ENCODE measurements at regions not wholly inside any gene's neighbourhood (a gene's known extent, or its start where the extent isn't known, plus 50 kb on each side); places are given as distances from the start of the nearest gene placed in this dataset.

DNA sequence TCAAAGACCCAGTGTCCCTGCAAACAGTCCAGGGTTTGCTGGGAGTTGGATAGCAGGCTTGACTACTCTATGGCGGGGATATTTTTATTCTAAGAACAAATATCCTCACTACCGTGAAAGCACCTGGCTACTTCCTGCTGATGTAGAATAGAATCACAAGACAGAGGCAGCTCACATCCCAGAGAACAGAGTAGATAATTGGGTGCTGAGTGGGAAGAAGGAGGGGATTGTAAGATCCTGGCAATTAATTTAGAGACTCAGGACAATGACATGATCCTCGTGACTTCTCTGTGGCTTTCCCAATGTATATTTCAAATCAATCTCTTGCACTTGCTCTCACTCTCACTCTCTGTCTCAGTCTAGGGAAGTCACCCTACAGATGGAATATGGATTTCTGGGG is 341.9 kb upstream of the DCC start:
- Mint-ChIP-seq H3K27ac (ENCODE audit: unreplicated experiment) (no peak overlapping the region), H3K36me3 (ENCODE audit: insufficient read depth, unreplicated experiment) (no peaks in the 10 kb centered on the region), H3K27me3 (ENCODE audit: unreplicated experiment) (peaks cover 19% of the 10 kb centered on the region), H3K9me3 (ENCODE audit: low read depth, unreplicated experiment) (no peaks in the 10 kb centered on the region), H3K4me3 (ENCODE audit: low read depth, unreplicated experiment) (no peak overlapping the region), H3K4me1 (ENCODE audit: low read depth, unreplicated experiment) (no peaks in the 10 kb centered on the region)
- no TSS peak for BruUV-seq (replicated peaks)
- CTCF ChIA-PET, result no interaction called here
- intact Hi-C loops (cut with micrococcal nuclease; ENCODE audit: unreplicated experiment), result no loop called here
- DNase-seq, result no peak
- TF ChIP-seq, protein P1, sequence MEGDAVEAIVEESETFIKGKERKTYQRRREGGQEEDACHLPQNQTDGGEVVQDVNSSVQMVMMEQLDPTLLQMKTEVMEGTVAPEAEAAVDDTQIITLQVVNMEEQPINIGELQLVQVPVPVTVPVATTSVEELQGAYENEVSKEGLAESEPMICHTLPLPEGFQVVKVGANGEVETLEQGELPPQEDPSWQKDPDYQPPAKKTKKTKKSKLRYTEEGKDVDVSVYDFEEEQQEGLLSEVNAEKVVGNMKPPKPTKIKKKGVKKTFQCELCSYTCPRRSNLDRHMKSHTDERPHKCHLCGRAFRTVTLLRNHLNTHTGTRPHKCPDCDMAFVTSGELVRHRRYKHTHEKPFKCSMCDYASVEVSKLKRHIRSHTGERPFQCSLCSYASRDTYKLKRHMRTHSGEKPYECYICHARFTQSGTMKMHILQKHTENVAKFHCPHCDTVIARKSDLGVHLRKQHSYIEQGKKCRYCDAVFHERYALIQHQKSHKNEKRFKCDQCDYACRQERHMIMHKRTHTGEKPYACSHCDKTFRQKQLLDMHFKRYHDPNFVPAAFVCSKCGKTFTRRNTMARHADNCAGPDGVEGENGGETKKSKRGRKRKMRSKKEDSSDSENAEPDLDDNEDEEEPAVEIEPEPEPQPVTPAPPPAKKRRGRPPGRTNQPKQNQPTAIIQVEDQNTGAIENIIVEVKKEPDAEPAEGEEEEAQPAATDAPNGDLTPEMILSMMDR (IDR thresholded peaks at IDR 0.05; ENCODE audit: unreplicated experiment), result no peak

DNA sequence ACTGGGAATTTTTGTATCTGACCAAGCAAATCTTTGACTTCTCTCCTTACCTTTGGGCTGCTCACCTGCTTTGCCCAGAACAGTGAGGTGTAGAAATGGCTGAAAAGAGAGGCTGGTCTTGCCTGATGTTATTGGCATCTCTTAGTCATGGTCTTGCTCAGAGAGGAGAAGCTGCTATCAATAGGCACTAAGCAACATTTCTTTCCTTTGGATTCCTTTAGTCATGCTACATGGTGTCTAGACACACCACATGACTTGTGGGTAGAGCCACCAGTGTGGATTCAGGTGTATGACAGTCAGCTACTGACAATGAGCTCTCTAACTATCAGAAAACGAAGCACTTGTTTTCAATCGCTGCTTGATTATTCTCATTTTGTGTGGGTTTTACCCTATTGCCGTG is 341.3 kb upstream of the DCC start:
- Mint-ChIP-seq H3K36me3 (ENCODE audit: insufficient read depth, unreplicated experiment) (no peaks in the 10 kb centered on the region), H3K4me3 (ENCODE audit: low read depth, unreplicated experiment) (no peak overlapping the region), H3K27me3 (ENCODE audit: unreplicated experiment) (peaks cover 19% of the 10 kb centered on the region), H3K9me3 (ENCODE audit: low read depth, unreplicated experiment) (no peaks in the 10 kb centered on the region), H3K4me1 (ENCODE audit: low read depth, unreplicated experiment) (no peaks in the 10 kb centered on the region), H3K27ac (ENCODE audit: unreplicated experiment) (no peak overlapping the region)
- BruUV-seq (replicated peaks), result no TSS peak
- CTCF ChIA-PET, result no interaction called here
- intact Hi-C loops (cut with micrococcal nuclease; ENCODE audit: unreplicated experiment), result no loop called here
- no peak for DNase-seq
- TF ChIP-seq, protein P1 (IDR thresholded peaks at IDR 0.05; ENCODE audit: unreplicated experiment), result no peak

DNA sequence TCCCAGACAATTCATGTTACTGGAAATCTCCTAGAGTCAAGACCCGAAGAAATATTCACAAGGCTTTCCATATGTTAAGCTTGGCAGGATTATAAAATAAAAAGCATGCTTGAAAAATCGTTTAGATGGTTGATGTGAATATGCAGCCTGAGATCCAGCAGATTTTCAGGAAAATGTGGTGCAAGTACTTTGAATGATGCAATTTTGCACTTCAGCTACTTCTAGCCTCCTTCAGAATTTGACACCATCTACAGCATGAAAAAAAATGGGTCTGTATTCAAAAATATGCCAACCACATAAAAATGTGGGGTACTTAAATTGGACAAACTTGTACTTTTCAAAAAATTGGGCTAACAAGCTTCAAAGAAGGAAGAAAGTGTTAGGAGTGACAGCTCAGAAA is 340.6 kb upstream of the DCC start:
- H3K27ac Mint-ChIP-seq (ENCODE audit: unreplicated experiment), result no peak overlapping the region
- TF ChIP-seq, protein P1 (IDR thresholded peaks at IDR 0.05; ENCODE audit: unreplicated experiment), result no peak
- H3K36me3 Mint-ChIP-seq (ENCODE audit: insufficient read depth, unreplicated experiment), result no peaks in the 10 kb centered on the region
- H3K27me3 Mint-ChIP-seq (ENCODE audit: unreplicated experiment), result peaks cover 19% of the 10 kb centered on the region
- H3K4me3 Mint-ChIP-seq (ENCODE audit: low read depth, unreplicated experiment), result no peak overlapping the region
- no TSS peak for BruUV-seq (replicated peaks)
- H3K4me1 Mint-ChIP-seq (ENCODE audit: low read depth, unreplicated experiment), result no peaks in the 10 kb centered on the region
- DNase-seq, result no peak
- intact Hi-C loops (cut with micrococcal nuclease; ENCODE audit: unreplicated experiment), result no loop called here
- no peaks in the 10 kb centered on the region for H3K9me3 Mint-ChIP-seq (ENCODE audit: low read depth, unreplicated experiment)
- CTCF ChIA-PET, result no interaction called here

DNA sequence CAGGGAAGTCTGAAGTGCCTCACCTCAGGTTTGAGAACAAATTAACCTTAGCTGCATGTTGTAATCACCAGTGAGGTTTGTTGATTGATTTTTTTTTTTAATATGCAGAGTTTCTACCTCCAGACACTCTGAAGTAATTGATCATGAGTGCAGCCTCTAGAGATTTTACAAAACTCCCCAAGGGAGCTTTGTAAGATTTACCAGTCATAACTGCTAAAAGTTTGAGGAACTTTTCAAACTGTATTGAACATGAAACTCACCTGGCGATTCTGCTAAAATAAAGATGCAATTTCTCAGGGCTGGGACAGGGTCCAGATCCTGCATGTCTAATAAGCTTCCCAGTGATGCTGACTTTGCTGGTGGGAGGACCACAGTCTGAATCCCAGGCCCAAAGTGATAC is 339.6 kb upstream of the DCC start:
- no peak for DNase-seq
- Mint-ChIP-seq H3K36me3 (ENCODE audit: insufficient read depth, unreplicated experiment) (no peaks in the 10 kb centered on the region), H3K27ac (ENCODE audit: unreplicated experiment) (no peak overlapping the region), H3K9me3 (ENCODE audit: low read depth, unreplicated experiment) (no peaks in the 10 kb centered on the region), H3K27me3 (ENCODE audit: unreplicated experiment) (peaks cover 19% of the 10 kb centered on the region), H3K4me3 (ENCODE audit: low read depth, unreplicated experiment) (no peak overlapping the region), H3K4me1 (ENCODE audit: low read depth, unreplicated experiment) (no peaks in the 10 kb centered on the region)
- no TSS peak for BruUV-seq (replicated peaks)
- TF ChIP-seq, protein P1 (IDR thresholded peaks at IDR 0.05; ENCODE audit: unreplicated experiment), result no peak
- intact Hi-C loops (cut with micrococcal nuclease; ENCODE audit: unreplicated experiment), result no loop called here
- CTCF ChIA-PET, result no interaction called here

DNA sequence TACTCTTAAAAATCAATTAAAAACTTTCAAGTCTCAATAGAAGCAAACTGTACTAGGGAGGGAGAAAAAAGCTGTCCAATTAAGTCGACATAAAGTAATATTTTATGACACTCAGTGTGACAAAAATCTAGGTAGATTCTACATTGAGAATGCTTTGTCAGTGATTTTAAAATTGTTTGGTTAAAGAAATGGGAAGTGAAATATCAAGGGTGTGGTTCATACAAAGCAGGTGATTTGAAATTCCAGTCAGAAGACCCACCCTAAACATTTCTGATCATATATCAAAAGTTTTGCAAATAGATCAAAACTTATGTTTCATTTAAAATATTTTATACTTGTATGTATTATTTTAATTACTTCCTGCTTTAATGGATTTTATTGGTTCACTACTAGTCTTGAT is 338.9 kb upstream of the DCC start:
- H3K9me3 Mint-ChIP-seq (ENCODE audit: low read depth, unreplicated experiment), result no peaks in the 10 kb centered on the region
- H3K36me3 Mint-ChIP-seq (ENCODE audit: insufficient read depth, unreplicated experiment), result no peaks in the 10 kb centered on the region
- TF ChIP-seq, protein P1 (IDR thresholded peaks at IDR 0.05; ENCODE audit: unreplicated experiment), result no peak
- H3K27ac Mint-ChIP-seq (ENCODE audit: unreplicated experiment), result no peak overlapping the region
- no TSS peak for BruUV-seq (replicated peaks)
- intact Hi-C loops (cut with micrococcal nuclease; ENCODE audit: unreplicated experiment), result no loop called here
- CTCF ChIA-PET, result no interaction called here
- H3K27me3 Mint-ChIP-seq (ENCODE audit: unreplicated experiment), result peaks cover 19% of the 10 kb centered on the region
- no peak overlapping the region for H3K4me3 Mint-ChIP-seq (ENCODE audit: low read depth, unreplicated experiment)
- H3K4me1 Mint-ChIP-seq (ENCODE audit: low read depth, unreplicated experiment), result no peaks in the 10 kb centered on the region
- no peak for DNase-seq

Data from Calu3 (cell line).